Stimulated activated CD4-positive, alpha-beta T cell treated with anti-CD3 and anti-CD28 coated beads, Interleukin-12 subunit alpha, Interleukin-12 subunit beta, amount 100 ng/mL, for 4 hours (primary cell): ENCODE measurements at regions not wholly inside any gene's neighbourhood (a gene's known extent, or its start where the extent isn't known, plus 50 kb on each side); places are given as distances from the start of the nearest gene placed in this dataset.

Experiments
- DNase-seq: peaks from one replicate; pipeline ENCODE4 v3.0.0-alpha.2; 2020

- DNase-seq, result no peak
These were observed 257.6 kb upstream of the POU3F2 start for GRCh38 chr6:98576791-98577190.

- no peak for DNase-seq
These were observed 256.4 kb upstream of the POU3F2 start for GRCh38 chr6:98578016-98578415.

GRCh38 chr6:98579079-98579478 lies 255.3 kb upstream of the POU3F2 start:
- DNase-seq, result no peak

DNA sequence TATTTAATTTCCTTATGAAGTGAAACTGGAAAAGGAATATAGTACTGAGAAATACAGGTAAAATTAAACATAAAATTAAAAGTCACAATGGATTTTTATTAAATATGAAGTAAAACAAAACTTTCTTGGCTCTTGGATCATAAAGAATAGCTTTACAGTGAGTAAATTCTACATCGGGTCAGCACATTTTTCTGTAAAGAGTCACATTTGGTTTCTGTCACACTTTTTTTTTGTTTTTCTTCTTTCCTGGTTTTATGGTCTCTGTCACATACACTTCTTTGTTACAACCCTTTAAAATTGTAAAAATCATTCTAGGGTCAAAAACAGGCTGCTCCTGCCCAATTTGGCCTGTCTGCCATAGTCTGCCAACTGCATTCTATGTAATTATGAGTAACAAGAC lies 254.4 kb upstream of the POU3F2 start:
- DNase-seq, result no peak

GRCh38 chr6:98581705-98582104 lies 252.7 kb upstream of the POU3F2 start:
- no peak for DNase-seq

GRCh38 chr6:98583506-98583905 lies 250.9 kb upstream of the POU3F2 start:
- DNase-seq, result no peak

GRCh38 chr6:98586163-98586562 lies 248.2 kb upstream of the POU3F2 start:
- DNase-seq, result no peak

DNA sequence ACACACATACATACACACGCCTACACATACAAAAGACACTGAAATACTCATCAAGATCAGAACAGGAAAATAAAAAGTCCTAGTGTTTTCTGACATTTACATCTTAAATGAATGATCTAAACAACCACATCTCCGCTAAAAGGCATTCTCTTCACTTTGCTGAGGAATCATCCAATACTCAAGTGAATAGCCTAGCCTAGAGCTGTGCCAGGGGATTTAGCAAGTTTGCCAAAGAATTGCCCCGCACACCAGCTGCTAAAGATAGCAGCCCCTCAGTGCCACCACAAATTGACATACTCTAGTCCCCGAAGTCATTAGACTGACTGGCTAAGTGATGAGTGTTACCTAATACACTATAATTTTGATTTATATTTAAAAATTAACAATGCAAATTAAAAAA lies 246.8 kb upstream of the POU3F2 start:
- no peak for DNase-seq

GRCh38 chr6:98589536-98589935 lies 244.8 kb upstream of the POU3F2 start:
- DNase-seq, result no peak

DNA sequence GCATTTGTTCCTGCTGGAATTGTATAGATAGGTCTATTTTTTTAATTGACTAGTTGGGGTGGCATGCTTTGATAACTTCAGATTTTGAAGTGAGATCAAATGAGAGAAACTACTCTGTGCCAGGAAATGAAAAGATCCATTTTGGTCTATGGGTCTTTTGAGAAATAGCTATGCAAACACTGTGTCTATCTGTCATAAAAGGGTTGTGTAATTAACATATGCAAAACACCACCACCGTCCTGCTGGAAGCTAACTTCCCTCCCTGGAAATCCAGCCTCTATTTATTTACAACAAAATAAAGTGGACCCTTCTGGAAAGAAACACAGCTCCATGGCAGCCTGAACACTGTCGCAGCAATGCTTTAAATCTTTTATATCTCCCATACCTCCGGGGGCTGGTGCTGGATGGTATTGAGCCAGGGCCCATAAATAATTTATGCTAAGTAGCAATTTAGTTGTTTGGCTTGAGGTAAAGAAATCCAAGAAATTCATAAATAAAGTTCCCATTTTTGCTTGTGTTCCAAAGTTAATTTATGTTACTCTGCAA lies 244.2 kb upstream of the POU3F2 start:
- DNase-seq, result no peak

DNA sequence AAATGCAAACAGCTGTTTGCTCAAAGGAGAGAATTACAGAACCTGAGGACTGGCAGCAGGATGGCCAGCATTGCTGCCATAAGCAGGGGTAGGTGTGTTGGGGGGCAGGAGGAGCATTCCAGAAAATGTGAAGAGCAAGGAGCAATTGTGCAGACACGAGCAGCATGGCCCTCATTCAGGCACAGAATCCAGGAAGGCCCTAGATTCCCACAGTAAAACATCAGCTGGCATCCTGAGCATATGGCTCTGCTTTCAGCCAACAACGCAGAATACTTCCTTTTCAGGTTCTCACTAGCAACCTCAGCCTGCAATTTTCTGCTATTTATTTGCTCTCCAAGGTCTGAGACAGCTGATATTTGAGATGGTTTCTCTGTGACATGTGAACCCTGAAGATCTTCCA lies 243.4 kb upstream of the POU3F2 start:
- no peak for DNase-seq

DNA sequence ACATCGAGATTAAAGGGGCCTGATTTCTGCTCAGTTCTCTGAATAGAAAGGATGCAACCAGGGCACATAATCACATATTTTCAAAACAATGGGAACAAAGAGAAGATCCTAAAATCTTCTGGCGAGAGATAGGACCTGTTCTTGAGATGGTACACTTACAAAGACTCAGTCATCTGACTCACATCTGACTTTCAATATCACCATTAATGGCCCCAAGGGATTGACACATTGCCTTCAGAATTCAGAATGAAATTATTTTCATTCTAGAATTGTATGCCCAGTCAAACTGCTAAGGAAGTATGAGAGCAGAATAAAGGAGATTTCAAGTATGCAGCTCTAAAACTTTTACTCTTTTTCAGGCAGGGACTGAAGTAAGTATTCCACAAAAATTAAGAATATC lies 240.7 kb upstream of the POU3F2 start:
- DNase-seq, result no peak

DNA sequence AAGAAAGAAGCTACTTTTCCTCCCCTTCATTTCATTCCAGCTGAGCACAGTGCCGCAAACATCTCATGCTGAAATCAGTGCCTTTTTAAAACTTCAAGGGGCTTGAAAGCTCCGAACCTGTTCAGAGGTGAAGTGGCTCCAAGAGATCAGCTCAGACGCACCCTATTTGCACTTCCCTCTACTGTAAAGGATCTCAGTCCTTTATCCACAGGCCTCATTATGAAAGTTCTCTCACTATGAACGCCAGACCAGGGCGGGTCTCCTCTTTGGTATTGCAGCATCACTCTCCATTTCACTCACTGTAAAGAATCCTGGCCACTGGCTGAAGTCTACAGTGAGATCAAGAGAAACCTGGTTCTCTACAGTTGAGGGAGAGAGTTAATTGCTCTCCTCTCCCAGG lies 232.7 kb upstream of the POU3F2 start:
- DNase-seq, result no peak

- no peak for DNase-seq
These were observed 228.7 kb upstream of the POU3F2 start for GRCh38 chr6:98605705-98606104.

GRCh38 chr6:98627129-98627775 lies 207.1 kb upstream of the POU3F2 start:
- DNase-seq, result no peak

DNA sequence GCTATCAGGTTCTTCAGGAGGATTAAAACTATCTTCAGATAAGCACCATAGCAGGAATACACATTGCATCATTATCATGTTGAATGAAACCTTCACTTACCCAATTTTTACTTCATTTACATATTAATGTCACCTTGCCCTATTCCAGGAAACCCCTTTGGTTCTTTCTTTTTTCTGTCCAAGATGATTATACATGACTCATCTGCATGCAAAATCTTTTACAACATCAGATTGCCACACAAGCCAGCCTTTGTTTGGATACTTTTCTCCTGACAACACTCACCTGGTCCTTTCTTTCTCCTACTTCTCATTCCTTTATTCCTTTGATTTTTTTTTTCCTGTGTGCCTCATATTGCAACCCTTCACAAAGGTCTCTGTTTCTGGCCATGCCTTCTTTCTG lies 200.5 kb upstream of the POU3F2 start:
- DNase-seq, result no peak

GRCh38 chr6:98634569-98634968 lies 199.8 kb upstream of the POU3F2 start:
- DNase-seq, result no peak

DNA sequence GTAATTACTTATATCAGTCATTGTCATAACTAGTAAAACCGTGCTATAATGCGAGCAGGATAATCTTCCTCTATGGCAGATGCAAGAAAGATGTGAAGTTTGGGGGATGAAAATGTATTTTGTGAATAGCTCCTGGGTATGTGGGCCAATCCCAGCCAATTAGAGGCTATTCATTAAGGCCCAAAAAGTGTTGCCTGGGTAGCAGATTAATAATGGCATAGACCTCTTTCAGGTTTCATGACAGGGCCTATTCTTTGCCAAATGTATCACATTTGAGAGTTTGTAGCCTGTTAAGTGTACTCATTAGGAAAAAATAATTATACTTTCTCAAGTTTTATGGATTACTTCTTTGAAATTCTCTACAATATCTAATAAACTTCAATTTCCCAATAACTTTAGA lies 199.2 kb upstream of the POU3F2 start:
- DNase-seq, result no peak

DNA sequence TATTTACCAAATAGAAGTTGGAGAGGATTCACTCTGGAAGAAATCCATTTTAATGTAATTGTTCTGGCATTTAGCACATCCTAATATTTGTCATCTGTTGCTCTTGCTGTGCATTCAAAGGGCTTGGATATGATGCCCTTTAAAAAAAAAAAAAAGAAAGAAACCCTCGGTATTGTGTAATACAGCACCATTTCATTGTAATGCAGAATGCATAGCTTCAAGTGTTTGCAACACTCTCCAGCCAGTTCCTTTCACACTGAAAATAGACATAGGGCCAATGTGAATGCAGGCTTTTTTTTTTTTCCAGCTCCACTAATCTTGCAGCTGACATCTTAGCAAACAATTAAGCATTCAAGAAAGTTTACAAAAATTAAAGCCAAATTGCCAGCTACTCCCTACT lies 197.4 kb upstream of the POU3F2 start:
- no peak for DNase-seq

- DNase-seq, result no peak
These were observed 195.2 kb upstream of the POU3F2 start for GRCh38 chr6:98639089-98639635.

DNA sequence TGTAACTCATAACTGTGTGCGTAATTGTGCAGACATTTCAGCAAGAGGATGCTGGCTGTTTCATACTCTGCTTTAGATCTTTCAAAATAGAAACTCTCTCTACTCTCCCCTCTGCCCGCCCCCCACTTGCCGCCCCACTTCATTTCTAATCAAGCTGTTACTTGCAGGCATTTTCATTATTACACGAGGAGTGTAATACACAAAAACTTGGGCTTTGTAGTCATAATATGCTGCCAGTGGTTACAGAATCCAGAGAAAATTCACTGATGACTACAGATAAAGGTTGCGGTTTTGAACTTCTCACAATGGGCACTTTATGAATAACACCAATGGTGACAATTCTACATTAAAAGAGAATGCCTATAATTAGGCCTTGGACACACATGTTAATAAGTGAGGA lies 194.0 kb upstream of the POU3F2 start:
- no peak for DNase-seq

- DNase-seq, result no peak
These were observed 192.2 kb upstream of the POU3F2 start for GRCh38 chr6:98641949-98642719.

- no peak for DNase-seq
These were observed 190.3 kb upstream of the POU3F2 start for GRCh38 chr6:98644063-98644462.

GRCh38 chr6:98648211-98648914 lies 186.0 kb upstream of the POU3F2 start:
- no peak for DNase-seq
